HG03108 (cell line): ENCODE measurements at regions not wholly inside any gene's neighbourhood (a gene's known extent, or its start where the extent isn't known, plus 50 kb on each side); places are given as distances from the start of the nearest gene placed in this dataset.

Experiments used
- ATAC-seq: cut with Tn5 transposase; IDR thresholded peaks from one replicate; pipeline ENCODE4 v1.9.1; 2021; ENCODE audit warnings: moderate library complexity; ENCODE audit not compliant: unreplicated experiment

DNA sequence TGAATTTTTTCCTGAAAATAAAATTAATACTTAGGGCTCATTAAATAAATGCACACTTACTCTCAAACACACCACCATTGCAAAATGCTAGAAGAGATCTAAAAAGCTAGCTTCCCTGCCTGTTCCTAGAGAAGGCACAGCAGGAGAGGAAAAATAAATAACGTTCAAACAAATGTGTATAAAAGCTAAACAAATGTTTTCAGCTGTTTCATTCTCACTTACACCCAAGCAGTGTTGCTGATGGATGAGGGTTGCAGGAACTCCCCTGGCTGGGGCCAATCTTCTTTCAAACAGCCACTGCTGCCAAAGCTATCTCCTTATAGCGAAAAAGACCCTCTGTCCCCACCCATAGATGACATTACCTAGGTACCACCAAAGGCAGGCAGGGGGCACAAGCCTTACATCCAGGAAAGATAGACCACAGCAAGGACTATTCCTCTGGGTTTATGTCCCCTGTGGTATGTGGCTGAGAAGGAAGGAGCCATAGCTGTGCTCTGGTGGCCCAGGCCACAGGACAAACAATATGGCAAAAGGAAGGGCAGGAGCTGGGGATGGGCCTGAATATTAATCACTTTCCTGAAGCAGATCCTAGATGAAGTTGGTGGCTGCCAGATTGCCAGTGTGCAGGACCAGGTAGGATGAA lies 214.6 kb downstream of the TTC32 start:
- ATAC-seq = no peak

GRCh38 chr2:19686439-19686838 lies 215.3 kb downstream of the TTC32 start:
- ATAC-seq = no peak

GRCh38 chr2:19685731-19686130 lies 216.1 kb downstream of the TTC32 start:
- ATAC-seq = no peak

GRCh38 chr2:19684516-19684915 lies 217.3 kb downstream of the TTC32 start:
- no peak for ATAC-seq

DNA sequence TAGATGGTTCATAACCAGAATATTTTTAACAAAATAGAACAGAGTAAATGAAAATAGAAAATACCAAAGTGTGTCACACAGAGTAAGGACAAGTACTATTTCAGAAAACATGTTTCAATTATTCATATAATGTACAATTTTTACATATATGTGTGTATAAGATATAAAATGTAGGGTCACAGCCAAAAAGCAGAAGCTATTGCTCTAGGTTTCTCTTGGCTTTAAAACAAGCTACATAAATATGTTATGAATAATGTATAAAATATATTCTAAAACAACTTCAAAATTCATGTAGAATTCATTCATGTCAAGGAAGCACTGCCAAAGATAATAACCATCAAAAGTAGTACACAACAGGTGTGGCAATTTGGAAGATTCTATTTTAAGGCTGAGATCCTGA lies 218.2 kb downstream of the TTC32 start:
- no peak for ATAC-seq

DNA sequence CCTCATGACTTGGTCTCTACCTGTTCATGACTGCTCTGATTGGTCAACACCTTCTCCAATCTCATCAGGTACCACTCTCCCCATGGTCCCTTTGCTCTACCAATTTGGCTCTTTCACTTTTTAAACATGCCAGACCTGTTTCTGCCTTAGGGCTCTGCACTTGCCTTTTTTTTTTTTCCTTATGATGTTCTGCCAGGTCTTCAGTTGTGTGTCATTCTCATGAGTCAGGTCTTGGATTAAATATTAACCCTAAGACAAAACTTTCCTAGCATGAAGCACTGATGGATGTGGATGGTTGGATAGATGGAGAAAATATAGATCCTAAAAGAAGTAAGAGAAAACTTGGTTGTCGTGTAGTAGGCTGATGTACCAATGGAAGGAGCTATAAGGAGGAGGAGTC lies 219.3 kb downstream of the TTC32 start:
- no peak for ATAC-seq

DNA sequence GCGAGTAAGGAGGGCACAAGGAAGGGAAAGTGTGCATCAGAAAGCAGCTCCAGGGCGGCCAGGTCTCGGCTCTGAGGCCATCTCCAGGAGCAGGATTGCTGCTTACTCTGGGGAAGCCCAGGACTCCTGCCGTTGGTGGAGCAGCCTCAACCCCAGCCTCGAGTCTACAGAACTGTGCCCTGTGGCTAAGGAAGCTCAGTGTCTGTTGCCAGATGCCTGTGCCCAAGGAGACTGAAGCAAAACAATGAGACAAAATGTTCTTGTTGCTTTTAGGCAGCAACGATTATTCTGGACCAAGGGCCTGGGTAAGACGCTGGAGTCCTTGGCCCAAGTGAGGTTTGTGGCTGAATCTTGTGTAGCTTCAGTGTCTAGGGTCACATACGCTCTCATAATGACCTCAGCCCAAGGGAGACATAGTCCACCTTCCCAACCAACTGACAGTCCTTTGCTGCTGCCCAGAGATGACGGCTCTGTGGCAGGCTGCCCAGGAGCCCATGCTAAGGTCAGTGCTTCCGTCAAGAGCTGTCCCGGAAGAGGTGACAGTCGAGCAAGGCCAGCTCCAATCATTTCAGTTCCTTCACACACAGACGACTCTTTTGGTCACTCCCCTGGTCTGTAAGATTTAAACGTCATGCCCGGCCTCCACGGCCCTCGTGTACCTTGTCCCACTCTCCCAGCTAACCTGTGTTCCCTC lies 223.8 kb downstream of the TTC32 start:
- ATAC-seq = no peak

- ATAC-seq = no peak
Measured at GRCh38 chr2:19677215-19677777, 224.5 kb downstream of the TTC32 start.

- ATAC-seq = no peak
Measured at GRCh38 chr2:19676770-19677169, 225.0 kb downstream of the TTC32 start.

GRCh38 chr2:19675856-19676460 lies 225.8 kb downstream of the TTC32 start:
- no peak for ATAC-seq

DNA sequence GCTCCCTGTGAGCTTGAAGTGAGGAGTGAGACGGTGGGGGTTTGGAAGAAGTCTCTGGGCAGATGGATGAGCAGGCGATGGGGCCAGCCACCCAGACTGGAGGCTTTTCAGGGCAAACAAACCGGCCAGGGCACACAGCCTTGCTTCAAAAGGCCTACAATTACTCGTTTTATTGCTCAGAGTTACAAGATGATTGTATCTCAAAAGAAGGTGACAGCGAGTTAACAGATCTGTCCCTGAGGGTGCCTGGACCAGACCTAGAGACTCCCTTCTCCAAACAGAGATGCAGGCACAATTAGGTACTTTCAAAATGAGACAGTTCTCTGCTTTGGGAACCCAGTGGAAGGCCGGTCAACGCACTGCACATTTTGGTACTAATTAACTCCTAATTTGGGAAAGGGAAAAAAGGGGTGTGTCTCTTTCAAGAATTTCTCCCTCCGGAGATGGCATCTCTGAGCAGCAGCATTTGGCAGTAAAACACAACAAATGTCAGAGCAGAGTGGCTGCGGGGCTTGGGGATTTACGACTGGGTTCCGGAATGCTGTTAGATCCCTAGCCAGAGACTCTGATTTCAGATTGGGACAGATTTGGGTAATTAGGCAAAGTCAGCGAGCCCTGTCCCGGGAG lies 226.7 kb downstream of the TTC32 start:
- no peak for ATAC-seq

GRCh38 chr2:19674051-19675002 lies 227.5 kb downstream of the TTC32 start:
- ATAC-seq = no peak

- ATAC-seq = no peak
Measured at GRCh38 chr2:19673213-19673791, 228.5 kb downstream of the TTC32 start.

DNA sequence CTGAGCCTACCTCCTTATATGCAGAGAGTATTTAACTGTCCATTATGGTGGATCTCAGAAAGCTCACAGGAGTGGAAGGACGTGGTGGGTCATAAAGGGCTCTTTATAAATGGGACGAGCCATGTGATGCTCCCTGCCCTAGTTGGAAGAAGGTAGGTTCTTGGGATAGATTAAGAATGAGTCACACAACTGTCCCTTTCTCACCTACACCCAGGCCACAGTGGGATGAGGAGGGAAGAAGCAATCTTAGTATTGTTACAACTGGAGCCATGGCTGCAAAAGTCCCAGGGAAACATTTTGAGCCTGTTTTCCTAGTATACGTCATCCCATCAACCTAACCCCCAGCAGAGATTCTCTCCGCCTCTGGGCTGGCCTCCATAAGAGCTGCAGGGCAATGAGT lies 229.9 kb downstream of the TTC32 start:
- ATAC-seq = no peak

DNA sequence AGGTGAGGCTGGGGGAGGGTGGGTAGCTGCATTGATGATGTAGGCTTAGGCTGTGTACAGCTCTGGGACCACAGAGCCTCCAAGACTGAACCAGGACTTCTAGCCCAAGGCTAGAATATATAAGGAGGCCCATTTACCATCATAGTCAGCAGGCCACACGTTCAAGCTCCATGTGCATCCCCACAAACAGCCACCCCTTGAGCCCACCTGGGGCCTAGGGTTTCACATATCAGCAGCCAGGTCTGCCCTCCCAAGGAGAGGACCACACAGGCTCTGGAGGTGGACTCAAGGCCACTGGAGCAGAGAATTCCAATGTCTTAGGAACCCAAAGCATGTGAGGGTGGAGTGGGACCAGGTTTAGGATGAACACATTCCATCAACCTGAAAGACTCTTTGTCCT lies 230.5 kb downstream of the TTC32 start:
- ATAC-seq = no peak

- ATAC-seq = no peak
Measured at GRCh38 chr2:19670303-19670702, 231.5 kb downstream of the TTC32 start.

- ATAC-seq = no peak
Measured at GRCh38 chr2:19669559-19669958, 232.2 kb downstream of the TTC32 start.

- no peak for ATAC-seq
Measured at GRCh38 chr2:19669126-19669525, 232.7 kb downstream of the TTC32 start.

- no peak for ATAC-seq
Measured at GRCh38 chr2:19667536-19667949, 234.2 kb downstream of the TTC32 start.

DNA sequence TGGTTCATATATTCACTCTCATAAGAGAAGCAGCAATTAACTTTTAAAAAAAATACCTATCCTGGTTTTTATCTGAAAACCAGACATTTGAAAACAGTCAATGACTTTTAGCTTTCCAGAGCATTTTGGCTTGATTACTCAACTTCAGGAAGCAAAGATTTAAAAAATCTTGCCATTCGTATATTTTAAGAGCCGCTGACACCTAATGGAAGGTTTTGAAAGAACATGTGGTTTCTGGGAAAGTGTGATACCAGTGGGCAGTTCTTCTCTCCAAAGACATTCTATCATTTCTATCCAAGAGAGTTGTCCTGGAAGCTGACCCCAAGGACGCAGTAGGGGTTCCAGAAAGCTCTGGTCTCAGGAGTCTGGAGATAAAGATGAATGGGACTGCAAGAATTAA lies 234.7 kb downstream of the TTC32 start:
- ATAC-seq = no peak
